ENCODE measurements at regions not wholly inside any gene's neighbourhood (a gene's known extent, or its start where the extent isn't known, plus 50 kb on each side); places are given as distances from the start of the nearest gene placed in this dataset.

GRCh38 chr4:126475730-126476129 lies 1157.0 kb upstream of the INTU start:
- TF ChIP-seq CTCF (IDR thresholded peaks at IDR 0.05) (no peak), POLR2A (IDR thresholded peaks at IDR 0.05) (no peak), POLR2AphosphoS5 (IDR thresholded peaks at IDR 0.05) (no peak), EP300 (IDR thresholded peaks at IDR 0.05) (no peak)
